ENCODE measurements at regions not wholly inside any gene's neighbourhood (a gene's known extent, or its start where the extent isn't known, plus 50 kb on each side); places are given as distances from the start of the nearest gene placed in this dataset.

DNA sequence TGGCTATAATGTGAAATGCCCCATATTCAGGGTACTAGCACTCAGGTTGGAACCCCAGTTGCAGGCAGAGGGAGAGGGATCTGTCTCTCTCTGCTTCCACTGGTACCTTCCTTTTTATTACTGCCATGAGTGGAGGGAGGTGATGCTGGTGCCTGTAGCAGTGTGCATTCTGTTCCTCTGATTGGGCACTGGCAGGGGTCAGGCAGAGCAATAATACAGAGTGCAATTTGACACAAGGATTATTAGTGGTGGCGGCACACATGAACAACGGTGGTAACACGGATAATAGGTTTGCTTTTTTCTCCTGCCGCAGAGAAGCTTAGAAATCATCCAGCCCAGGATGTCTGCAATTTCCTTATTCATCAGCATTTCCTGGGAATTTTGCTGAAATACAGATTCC, 525.7 kb downstream of the SLC4A3 start:
- TF ChIP-seq CTCF (IDR thresholded peaks at IDR 0.05; ENCODE audit: poor library complexity, severe bottlenecking) (no peak), TAF1 (IDR thresholded peaks at IDR 0.05; ENCODE audit: low read depth) (no peak), EP300 (conservative IDR thresholded peaks at IDR 0.05; ENCODE audit: poor library complexity, severe bottlenecking) (no peak)
